SK-N-SH (cell line): ENCODE measurements at regions not wholly inside any gene's neighbourhood (a gene's known extent, or its start where the extent isn't known, plus 50 kb on each side); places are given as distances from the start of the nearest gene placed in this dataset.
"Not testable (repeated sequence)": the region's sequence is repeated elsewhere in the genome, so short reads cannot be mapped to it uniquely, and the experiment has no call there.

Source experiments
- CTCF ChIA-PET: fragments of 300-600, 350-600 bp; formaldehyde crosslinking; extraction: SDS; loops from one replicate; lab custom pipeline; 2021; lab: Yijun Ruan, JAX
- POLR2A ChIA-PET: fragments of 350-600 bp; sonication (Branson Sonifier 250); formaldehyde crosslinking; extraction: SDS; loops from one replicate; lab custom pipeline; 2020; ENCODE audit warnings: antibody characterized with exemption, inconsistent platforms; lab: Yijun Ruan, JAX
- DNase-seq: peaks from one replicate; pipeline ENCODE4 v3.0.0; 2012
- H2AFZ ChIP-seq: fragments of 200-600 bp; sonication (generic); 2 replicates; pipeline ENCODE4 v1.8.1; 2016; ENCODE audit warnings: antibody characterized with exemption, mild to moderate bottlenecking, low read depth
- H3F3A ChIP-seq: fragments of 200-600 bp; sonication (generic); replicated peaks from 2 replicates; pipeline ENCODE3; 2016; ENCODE audit warnings: antibody characterized with exemption, mild to moderate bottlenecking; ENCODE audit not compliant: insufficient read depth
- H3K27ac ChIP-seq, 2 experiments: fragments of 200-500 bp in 1 of 2; fragments of 200-600 bp in 1 of 2; sonication (Bioruptor generic) in 1 of 2; sonication (generic), shearing (Covaris generic) in 1 of 2; 2 replicates each; pipeline versions ENCODE4 v1.5.1 to v1.6.1; 2014 to 2016; ENCODE audit warnings: low read depth in 2 of 2, inconsistent platforms in 1 of 2, low read length in 1 of 2, mild to moderate bottlenecking in 1 of 2, mixed read lengths in 1 of 2
- H3K27me3 ChIP-seq: fragments of 200-600 bp; sonication (generic), shearing (Covaris generic); 2 replicates; pipeline ENCODE4 v1.6.1; 2016; ENCODE audit warnings: mixed run types; ENCODE audit not compliant: insufficient read depth
- H3K36me3 ChIP-seq, 2 experiments: fragments of 200-500 bp in 1 of 2; fragments of 200-600 bp in 1 of 2; sonication (Bioruptor generic) in 1 of 2; sonication (generic) in 1 of 2; replicated peaks in 1 of 2; 2 replicates each; pipeline versions ENCODE3 to v1.5.1; 2014 to 2016; ENCODE audit warnings: low read length in 1 of 2, mild to moderate bottlenecking in 1 of 2; ENCODE audit not compliant: insufficient read depth in 2 of 2, control insufficient read depth in 1 of 2
- H3K4me1 ChIP-seq, 2 experiments: fragments of 200-500 bp in 1 of 2; fragments of 200-600 bp in 1 of 2; sonication (Bioruptor generic) in 1 of 2; sonication (generic), shearing (Covaris generic) in 1 of 2; 2 replicates each; pipeline versions ENCODE4 v1.5.1 to v1.6.1; 2014 to 2016; ENCODE audit warnings: low read depth in 1 of 2, low read length in 1 of 2, mixed run types in 1 of 2; ENCODE audit not compliant: insufficient read depth in 2 of 2, control insufficient read depth in 1 of 2
- H3K4me2 ChIP-seq: fragments of 200-600 bp; sonication (generic), shearing (Covaris generic); 2 replicates; pipeline ENCODE4 v1.6.1; 2017; ENCODE audit warnings: mixed run types
- H3K4me3 ChIP-seq, 2 experiments: fragments of 200-500 bp in 1 of 2; fragments of 200-600 bp in 1 of 2; sonication (Bioruptor generic) in 1 of 2; sonication (generic), shearing (Covaris generic) in 1 of 2; 2 replicates each; pipeline versions ENCODE4 v1.5.1 to v1.8.1; 2014 to 2016; ENCODE audit warnings: low read depth in 2 of 2, inconsistent platforms in 1 of 2, low read length in 1 of 2, mild to moderate bottlenecking in 1 of 2, mixed read lengths in 1 of 2, moderate library complexity in 1 of 2
- H3K79me2 ChIP-seq: fragments of 200-600 bp; sonication (generic); 2 replicates; pipeline ENCODE4 v1.8.1; 2017; ENCODE audit warnings: mild to moderate bottlenecking; ENCODE audit not compliant: insufficient read depth
- H3K9ac ChIP-seq: fragments of 200-600 bp; sonication (generic); 2 replicates; pipeline ENCODE4 v1.6.1; 2017; ENCODE audit warnings: mixed run types
- H3K9me2 ChIP-seq: fragments of 200-600 bp; sonication (generic); 2 replicates; pipeline ENCODE4 v1.6.1; 2017; ENCODE audit warnings: mixed run types
- H3K9me3 ChIP-seq: fragments of 200-600 bp; sonication (generic); 2 replicates; pipeline ENCODE4 v1.6.1; 2017; ENCODE audit warnings: mixed run types, mild to moderate bottlenecking, moderate library complexity
- H4K20me1 ChIP-seq: fragments of 200-600 bp; sonication (generic); 2 replicates; pipeline ENCODE4 v1.6.1; 2017; ENCODE audit warnings: mild to moderate bottlenecking, mixed run types; ENCODE audit not compliant: insufficient read depth
- RAD21 ChIP-seq: IDR thresholded peaks from 2 replicates; pipeline ENCODE4 v1.6.1; 2012; ENCODE audit warnings: mild to moderate bottlenecking, low read length
- SMC3 ChIP-seq: IDR thresholded peaks from 2 replicates; pipeline ENCODE4 v1.6.1; 2012; ENCODE audit warnings: low read depth, low read length, improper control_type of control experiment
- WGBS: methylation state at CpG from one replicate; pipeline ENCODE4 v1.1.6; 2017; ENCODE audit warnings: low lambda C conversion rate; 5-methylcytosine and 5-hydroxymethylcytosine counted together
- TF ChIP-seq, protein P1 (sequence below): fragments of 200-600 bp; sonication (generic); IDR thresholded peaks from 2 replicates; pipeline ENCODE4 v1.6.1; 2017; ENCODE audit warnings: antibody characterized with exemption, mild to moderate bottlenecking, moderate library complexity

- H3K9me3 ChIP-seq, H3K9ac ChIP-seq, H3K9me2 ChIP-seq, H3K27ac ChIP-seq, POLR2A ChIA-PET, CTCF ChIA-PET, H3K4me2 ChIP-seq, H3K4me3 ChIP-seq, H3K4me1 ChIP-seq, H2AFZ ChIP-seq, H3K79me2 ChIP-seq, H4K20me1 ChIP-seq, H3F3A ChIP-seq, DNase-seq, H3K27me3 ChIP-seq, H3K36me3 ChIP-seq: not testable (repeated sequence)
- WGBS, result 22% methylated on average over 3 of the region's 3 CpGs
Measured at GRCh38 chr9:39552242-39552881, 196.9 kb downstream of the SPATA31A1 start.

DNA sequence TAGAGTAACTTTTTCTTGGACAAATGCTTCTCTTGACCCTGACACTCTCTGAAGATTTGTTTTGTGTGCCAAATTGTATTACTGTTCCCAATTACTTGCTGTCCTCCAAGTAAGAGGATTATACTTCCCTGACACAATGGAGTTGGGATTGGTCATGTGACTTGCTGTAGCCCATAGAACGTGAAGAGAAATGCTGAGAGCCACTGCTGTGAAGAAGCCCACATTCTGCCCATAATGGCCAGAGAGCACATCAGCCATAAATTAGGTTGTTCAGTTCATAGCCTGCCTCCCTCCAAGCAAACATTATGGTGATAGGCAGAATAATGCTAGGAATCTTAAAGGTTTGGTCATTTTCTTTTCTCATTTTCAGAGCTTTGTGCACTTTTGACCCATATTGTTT, 198.9 kb downstream of the SPATA31A1 start:
- H3K79me2 ChIP-seq, H3K9me3 ChIP-seq, H3K4me2 ChIP-seq, H3F3A ChIP-seq, DNase-seq, H3K27me3 ChIP-seq, H3K4me1 ChIP-seq, H3K4me3 ChIP-seq, H4K20me1 ChIP-seq, H3K36me3 ChIP-seq, H3K9ac ChIP-seq, H2AFZ ChIP-seq, H3K9me2 ChIP-seq, H3K27ac ChIP-seq, POLR2A ChIA-PET, CTCF ChIA-PET: not testable (repeated sequence)
- 42% methylated on average over 1 of the region's 1 CpG for WGBS

DNA sequence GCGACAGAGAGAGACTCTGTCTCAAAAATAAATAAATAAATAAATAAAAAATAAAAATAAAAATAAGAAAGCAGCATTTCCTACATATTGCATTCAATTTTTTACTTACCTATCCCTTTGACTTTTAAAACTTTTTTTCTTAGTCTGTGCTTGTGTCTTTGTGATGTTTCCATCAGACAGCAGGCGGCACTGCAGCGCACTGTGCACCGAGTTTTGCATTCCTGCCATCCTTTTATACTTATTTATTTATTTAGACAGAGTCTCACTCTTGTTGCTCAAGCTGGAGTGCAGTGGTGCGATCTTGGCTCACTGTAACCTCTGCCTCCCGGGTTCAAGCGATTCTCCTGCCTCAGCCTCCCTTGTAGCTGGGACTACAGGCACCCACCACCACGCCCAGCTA, 203.9 kb downstream of the SPATA31A1 start:
- WGBS, result 38% methylated on average over 8 of the region's 8 CpGs
- H3K4me3 ChIP-seq, H3K4me2 ChIP-seq, POLR2A ChIA-PET, H3K9me2 ChIP-seq, H3F3A ChIP-seq, CTCF ChIA-PET, H3K4me1 ChIP-seq, H3K9ac ChIP-seq, H3K79me2 ChIP-seq, H2AFZ ChIP-seq, H4K20me1 ChIP-seq, H3K36me3 ChIP-seq, DNase-seq, H3K9me3 ChIP-seq, H3K27ac ChIP-seq, H3K27me3 ChIP-seq: not testable (repeated sequence)
- TF ChIP-seq, protein P1, sequence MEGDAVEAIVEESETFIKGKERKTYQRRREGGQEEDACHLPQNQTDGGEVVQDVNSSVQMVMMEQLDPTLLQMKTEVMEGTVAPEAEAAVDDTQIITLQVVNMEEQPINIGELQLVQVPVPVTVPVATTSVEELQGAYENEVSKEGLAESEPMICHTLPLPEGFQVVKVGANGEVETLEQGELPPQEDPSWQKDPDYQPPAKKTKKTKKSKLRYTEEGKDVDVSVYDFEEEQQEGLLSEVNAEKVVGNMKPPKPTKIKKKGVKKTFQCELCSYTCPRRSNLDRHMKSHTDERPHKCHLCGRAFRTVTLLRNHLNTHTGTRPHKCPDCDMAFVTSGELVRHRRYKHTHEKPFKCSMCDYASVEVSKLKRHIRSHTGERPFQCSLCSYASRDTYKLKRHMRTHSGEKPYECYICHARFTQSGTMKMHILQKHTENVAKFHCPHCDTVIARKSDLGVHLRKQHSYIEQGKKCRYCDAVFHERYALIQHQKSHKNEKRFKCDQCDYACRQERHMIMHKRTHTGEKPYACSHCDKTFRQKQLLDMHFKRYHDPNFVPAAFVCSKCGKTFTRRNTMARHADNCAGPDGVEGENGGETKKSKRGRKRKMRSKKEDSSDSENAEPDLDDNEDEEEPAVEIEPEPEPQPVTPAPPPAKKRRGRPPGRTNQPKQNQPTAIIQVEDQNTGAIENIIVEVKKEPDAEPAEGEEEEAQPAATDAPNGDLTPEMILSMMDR, result peak; percentile 58
- peak; percentile 23; the same call in 1 of the 2 replicates for TF ChIP-seq RAD21
- peak; percentile 26 for TF ChIP-seq SMC3

- WGBS, result 31% methylated on average over 6 of the region's 6 CpGs
- H4K20me1 ChIP-seq, DNase-seq, H3F3A ChIP-seq, H3K9ac ChIP-seq, H3K4me2 ChIP-seq, H3K79me2 ChIP-seq, H2AFZ ChIP-seq, H3K9me3 ChIP-seq, H3K9me2 ChIP-seq, CTCF ChIA-PET, H3K27me3 ChIP-seq, H3K27ac ChIP-seq, H3K4me1 ChIP-seq, POLR2A ChIA-PET, H3K36me3 ChIP-seq, H3K4me3 ChIP-seq: not testable (repeated sequence)
Measured at GRCh38 chr9:39566782-39567181, 211.3 kb downstream of the SPATA31A1 start.

DNA sequence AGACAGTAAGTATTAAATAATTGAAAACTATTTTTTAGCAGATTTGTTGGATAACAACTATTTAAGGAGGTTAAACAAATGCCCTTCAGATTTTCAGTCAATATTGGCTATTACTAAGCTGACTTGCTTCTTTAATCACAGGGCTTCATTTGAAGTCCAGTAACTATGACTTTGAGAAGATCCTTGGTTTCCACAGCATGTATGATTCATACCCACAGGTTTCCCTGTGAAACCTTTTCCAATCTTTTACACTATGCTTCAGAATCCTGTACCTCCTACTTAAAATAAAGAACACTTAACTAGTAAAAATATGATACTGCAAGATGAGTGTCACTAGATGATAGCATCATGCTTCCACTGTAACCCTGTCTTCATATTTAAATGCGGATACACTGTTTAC, 211.9 kb downstream of the SPATA31A1 start:
- H3K4me3 ChIP-seq, H3K4me2 ChIP-seq, H3K27ac ChIP-seq, H3K79me2 ChIP-seq, DNase-seq, H3K27me3 ChIP-seq, H3K4me1 ChIP-seq, POLR2A ChIA-PET, H3K9me2 ChIP-seq, H3K36me3 ChIP-seq, CTCF ChIA-PET, H3K9me3 ChIP-seq, H3K9ac ChIP-seq, H4K20me1 ChIP-seq, H3F3A ChIP-seq, H2AFZ ChIP-seq: not testable (repeated sequence)
- 88% methylated on average over 1 of the region's 1 CpG for WGBS

DNA sequence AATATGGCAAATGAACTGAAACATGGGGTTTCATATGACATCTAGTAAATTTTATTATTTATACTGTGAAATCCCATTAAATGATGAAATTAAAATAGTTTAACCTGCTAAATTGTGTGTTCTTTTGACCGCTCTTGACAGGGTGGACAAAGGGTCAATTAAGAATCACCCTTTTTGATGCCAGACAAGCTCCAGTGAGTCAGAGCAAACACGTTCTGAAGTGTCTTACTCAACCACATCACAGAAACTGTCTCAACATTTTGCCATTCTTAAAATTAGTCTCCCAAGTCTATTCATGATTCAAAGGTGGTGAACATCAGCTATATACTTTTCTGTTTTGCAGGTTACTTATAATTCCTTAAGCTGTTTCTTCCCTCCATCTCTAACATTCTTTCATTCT, 213.4 kb downstream of the SPATA31A1 start:
- no CpG with 5 or more reads among the region's 2 CpGs for WGBS
- DNase-seq, H3F3A ChIP-seq, H3K79me2 ChIP-seq, H3K4me1 ChIP-seq, CTCF ChIA-PET, POLR2A ChIA-PET, H3K9me2 ChIP-seq, H4K20me1 ChIP-seq, H3K27ac ChIP-seq, H3K4me2 ChIP-seq, H3K9me3 ChIP-seq, H3K27me3 ChIP-seq, H3K36me3 ChIP-seq, H3K4me3 ChIP-seq, H2AFZ ChIP-seq, H3K9ac ChIP-seq: not testable (repeated sequence)
